ENCODE measurements at regions not wholly inside any gene's neighbourhood (a gene's known extent, or its start where the extent isn't known, plus 50 kb on each side); places are given as distances from the start of the nearest gene placed in this dataset.

DNA sequence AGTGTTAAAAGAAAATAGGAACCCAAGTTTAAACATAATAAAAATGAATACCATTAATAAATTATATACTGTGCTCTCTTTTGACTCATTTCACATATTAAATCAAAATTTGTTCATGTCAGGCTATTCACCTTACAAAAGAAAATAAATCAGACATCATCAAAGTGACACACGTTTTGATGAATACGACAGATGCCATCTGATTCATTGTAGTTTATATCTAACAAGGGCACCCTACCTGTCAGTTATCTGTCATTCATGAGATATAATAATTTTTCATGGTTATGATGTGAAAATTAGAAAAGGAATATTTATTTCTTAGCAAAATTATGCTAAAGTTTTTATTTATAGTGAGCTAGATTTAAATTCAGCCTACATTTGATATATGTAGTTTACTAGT, 188.1 kb upstream of the PCDH17 start:
- TF ChIP-seq LEF1 (IDR thresholded peaks at IDR 0.05; ENCODE audit: borderline replicate concordance) (no peak), FOXA1 (IDR thresholded peaks at IDR 0.05) (no peak), NFRKB (IDR thresholded peaks at IDR 0.05) (no peak), CTBP1 (IDR thresholded peaks at IDR 0.05; ENCODE audit: borderline replicate concordance) (no peak), ELF4 (IDR thresholded peaks at IDR 0.05) (no peak), BHLHE40 (IDR thresholded peaks at IDR 0.05; ENCODE audit: borderline replicate concordance) (no peak), SUZ12 (IDR thresholded peaks at IDR 0.05) (no peak)

Data from HEK293T (cell line).